GM23248 (cell line): ENCODE measurements at regions not wholly inside any gene's neighbourhood (a gene's known extent, or its start where the extent isn't known, plus 50 kb on each side); places are given as distances from the start of the nearest gene placed in this dataset.

Experiments
- EZH2 ChIP-seq: fragments of 200-600 bp; sonication (generic); IDR thresholded peaks from 2 replicates; pipeline ENCODE4 v1.6.1; 2018; ENCODE audit warnings: antibody characterized with exemption, mild to moderate bottlenecking; ENCODE audit not compliant: insufficient read depth, poor library complexity, severe bottlenecking
- EZH2phosphoT487 ChIP-seq: fragments of 200-600 bp; sonication (generic); IDR thresholded peaks from 2 replicates; pipeline ENCODE4 v1.6.1; 2018; ENCODE audit warnings: antibody characterized with exemption, moderate library complexity, mild to moderate bottlenecking, low read depth; ENCODE audit not compliant: insufficient read depth

- TF ChIP-seq EZH2 (no peak), EZH2phosphoT487 (no peak)
These were observed 423.8 kb upstream of the ID4 start for GRCh38 chr6:19413323-19413722.
